ENCODE measurements at regions not wholly inside any gene's neighbourhood (a gene's known extent, or its start where the extent isn't known, plus 50 kb on each side); places are given as distances from the start of the nearest gene placed in this dataset.
A peak's percentile ranks its signal among the peaks of the same experiment; 100 is the strongest.

DNA sequence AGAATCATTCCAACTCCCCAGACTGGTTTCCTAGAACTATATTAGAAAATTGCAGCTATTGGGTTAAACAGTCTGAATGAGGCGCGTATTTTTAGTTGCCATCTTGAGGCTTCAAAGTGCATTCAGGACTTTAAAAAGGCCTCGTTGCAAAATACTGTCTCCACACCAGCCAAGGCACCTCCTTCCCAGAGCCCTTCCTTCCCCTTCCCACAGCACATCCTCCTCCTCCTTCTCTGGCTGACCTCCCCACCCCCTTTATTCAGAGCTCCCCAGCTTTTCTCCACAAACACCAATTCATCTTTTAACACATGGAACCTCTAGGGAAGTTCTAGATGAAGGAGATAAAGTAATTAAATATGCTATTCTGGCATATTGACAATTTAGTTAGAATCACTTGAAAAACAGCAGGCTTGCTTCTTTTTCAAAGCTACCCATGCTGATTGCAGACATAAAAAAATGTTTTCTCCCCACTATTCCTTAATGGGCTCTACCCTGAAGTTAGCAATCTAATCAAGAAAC, 90.3 kb downstream of the RTP5 start:
- no peak for DNase-seq (ENCODE audit: low spot score)

DNA sequence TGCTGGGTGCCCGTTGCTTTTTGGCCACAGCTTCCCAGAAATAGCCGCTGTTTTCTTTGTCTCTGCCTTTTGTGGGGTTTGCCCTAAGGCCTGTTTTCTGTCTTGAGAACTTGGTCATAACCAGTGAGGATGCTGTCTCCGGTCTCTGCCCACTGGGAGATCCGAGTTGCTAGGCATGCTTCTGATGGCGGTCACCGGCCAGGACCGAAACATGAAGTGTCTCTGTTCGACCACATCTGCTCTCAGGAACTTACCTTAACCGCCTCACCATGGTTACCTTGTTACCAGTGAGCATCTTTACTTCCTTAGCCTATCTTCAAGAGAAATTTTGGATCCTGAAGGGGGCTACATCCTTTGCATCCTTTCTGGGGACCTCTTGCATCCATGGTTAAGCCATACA, 91.9 kb downstream of the RTP5 start:
- Histone ChIP-seq H3K4me3 (no peak overlapping the region), H3K27ac (no peak overlapping the region)
- DNase-seq (ENCODE audit: low spot score), result no peak
- TF ChIP-seq, protein P1, sequence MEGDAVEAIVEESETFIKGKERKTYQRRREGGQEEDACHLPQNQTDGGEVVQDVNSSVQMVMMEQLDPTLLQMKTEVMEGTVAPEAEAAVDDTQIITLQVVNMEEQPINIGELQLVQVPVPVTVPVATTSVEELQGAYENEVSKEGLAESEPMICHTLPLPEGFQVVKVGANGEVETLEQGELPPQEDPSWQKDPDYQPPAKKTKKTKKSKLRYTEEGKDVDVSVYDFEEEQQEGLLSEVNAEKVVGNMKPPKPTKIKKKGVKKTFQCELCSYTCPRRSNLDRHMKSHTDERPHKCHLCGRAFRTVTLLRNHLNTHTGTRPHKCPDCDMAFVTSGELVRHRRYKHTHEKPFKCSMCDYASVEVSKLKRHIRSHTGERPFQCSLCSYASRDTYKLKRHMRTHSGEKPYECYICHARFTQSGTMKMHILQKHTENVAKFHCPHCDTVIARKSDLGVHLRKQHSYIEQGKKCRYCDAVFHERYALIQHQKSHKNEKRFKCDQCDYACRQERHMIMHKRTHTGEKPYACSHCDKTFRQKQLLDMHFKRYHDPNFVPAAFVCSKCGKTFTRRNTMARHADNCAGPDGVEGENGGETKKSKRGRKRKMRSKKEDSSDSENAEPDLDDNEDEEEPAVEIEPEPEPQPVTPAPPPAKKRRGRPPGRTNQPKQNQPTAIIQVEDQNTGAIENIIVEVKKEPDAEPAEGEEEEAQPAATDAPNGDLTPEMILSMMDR (IDR thresholded peaks at IDR 0.05), result no peak

More for the DNA sequence above, 90.3 kb downstream of the RTP5 start:
- TF ChIP-seq, protein P1 (IDR thresholded peaks at IDR 0.05), result no peak
- Histone ChIP-seq H3K27ac (no peak overlapping the region), H3K4me3 (no peak overlapping the region)

DNA sequence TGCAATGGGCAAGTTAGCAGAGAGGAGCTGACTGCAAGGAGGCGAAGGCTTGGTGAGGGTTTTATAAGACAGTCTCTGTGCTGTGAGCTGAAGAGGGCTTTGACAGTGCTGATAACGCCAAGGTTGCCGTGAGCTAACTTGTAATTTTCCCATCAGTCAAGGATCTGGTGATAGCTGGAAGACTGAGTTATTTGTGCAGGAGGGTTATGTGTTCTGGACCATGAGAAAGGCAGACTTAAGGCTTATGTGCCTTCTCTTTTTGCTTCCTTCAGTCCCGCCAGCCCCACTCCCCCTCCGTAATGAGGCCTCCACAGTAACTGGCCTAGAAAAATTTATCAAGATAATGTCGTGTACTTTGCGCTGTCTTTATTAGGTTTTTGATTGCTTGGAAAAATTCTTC, 94.6 kb downstream of the RTP5 start:
- TF ChIP-seq, protein P1 (IDR thresholded peaks at IDR 0.05), result no peak
- H3K27ac ChIP-seq, result no peak overlapping the region
- H3K4me3 ChIP-seq, result no peak overlapping the region
- DNase-seq (ENCODE audit: low spot score), result no peak

DNA sequence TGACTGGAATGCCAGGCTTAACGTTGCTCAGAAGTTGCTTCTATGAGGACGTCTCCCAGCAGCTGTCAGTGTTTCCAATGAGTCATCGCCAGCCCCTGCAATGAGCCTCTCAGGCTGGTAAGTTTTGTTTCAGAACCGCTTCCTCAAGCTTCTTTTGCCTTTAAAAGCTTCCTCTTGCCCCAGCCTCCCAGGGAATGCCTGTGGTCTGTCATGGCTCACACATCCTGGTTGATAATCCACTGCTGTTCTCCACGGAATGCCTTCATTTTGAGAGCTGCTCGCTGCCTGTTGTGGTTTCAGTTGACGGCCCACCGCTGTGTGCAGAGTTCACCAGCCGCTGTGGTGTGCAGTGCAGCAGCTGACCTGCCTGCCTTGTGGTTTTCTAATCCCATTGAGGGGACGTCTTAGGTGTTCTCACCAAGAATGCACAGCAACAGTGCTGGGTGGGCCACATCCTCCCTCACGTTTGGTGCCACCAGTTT, 96.4 kb downstream of the RTP5 start:
- TF ChIP-seq, protein P1 (IDR thresholded peaks at IDR 0.05), result no peak
- no peak for DNase-seq (ENCODE audit: low spot score)
- Histone ChIP-seq H3K4me3 (peak overlapping the region; percentile 41), H3K27ac (peak overlapping the region in 1 of 2 donors; percentile 11)

DNA sequence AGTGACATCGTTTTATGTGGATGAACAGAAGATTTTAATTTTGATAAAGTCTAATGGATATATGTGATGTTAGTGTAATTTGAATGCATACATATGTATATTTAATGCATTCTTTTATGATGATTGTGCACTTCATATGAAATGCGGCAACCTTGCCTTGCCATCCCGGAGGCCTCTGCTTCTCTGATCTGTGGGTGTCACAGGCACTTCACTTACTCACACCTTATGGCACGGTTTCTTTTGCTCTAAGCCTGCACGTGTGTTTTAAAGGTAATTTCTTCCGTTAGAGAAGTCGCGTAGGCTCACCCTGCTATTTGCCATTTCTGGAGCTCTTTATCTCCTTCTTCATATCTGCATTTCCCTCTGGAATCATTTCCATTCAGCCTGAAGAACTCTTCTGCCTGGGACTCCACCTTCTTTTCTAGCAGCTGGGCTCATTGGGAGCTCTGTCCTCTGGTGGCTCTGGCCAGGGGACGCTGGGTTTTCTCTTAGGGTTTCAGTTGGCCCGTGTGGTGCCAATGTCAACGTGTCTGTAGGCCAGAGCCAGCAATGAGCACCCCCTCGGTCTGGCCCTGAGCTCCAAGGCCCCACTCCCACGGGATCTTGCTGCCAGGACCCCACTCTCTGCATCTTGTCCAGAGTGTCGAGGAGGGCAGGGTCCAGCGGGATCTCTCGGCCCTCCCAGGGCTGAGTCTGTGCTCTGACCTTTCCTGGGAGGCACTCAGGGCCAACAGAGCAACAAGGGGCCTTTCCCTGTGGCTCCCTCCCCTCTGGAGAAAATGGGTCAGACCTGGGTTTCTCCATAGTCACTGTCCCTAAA, 97.3 kb downstream of the RTP5 start:
- TF ChIP-seq, protein P1 (IDR thresholded peaks at IDR 0.05), result no peak
- Histone ChIP-seq H3K4me3 (no peak overlapping the region), H3K27ac (no peak overlapping the region)
- no peak for DNase-seq (ENCODE audit: low spot score)

DNA sequence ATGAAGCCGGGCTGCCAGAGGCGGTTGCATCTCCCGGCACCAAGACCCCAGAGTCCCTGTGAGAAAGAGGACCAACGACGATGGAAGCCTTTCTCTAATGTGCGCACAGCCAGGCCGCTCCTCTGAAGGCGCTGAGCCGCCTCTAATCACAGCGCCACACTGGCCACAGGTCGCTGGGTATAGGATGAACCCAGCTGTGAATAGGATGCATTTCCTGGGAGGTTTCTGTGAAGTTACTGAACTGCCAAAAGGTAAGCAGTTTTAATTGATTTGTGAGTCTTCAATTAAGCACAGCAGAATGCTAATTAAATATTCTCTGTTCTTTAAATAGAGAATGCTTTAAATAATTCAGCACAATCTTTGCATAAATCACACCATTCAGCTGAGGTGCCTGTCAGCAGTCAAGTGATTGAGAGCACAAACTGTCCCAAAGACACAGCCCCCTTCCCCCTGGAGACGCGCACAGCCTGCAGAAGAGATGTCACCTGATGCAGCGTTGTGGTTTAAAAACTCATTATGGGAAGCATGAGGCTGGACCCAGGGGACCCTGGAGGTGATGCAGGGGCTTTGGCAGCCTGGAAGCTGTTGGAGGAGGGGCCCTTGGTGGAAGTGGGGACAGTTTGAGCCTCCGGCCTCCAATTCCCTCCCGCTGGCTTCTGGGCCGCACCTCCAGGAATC, 98.1 kb downstream of the RTP5 start:
- no peak for DNase-seq (ENCODE audit: low spot score)
- TF ChIP-seq, protein P1 (IDR thresholded peaks at IDR 0.05), result no peak
- no peak overlapping the region for H3K27ac ChIP-seq
- no peak overlapping the region for H3K4me3 ChIP-seq
